Liver (tissue), 8 donors: ENCODE measurements at regions not wholly inside any gene's neighbourhood (a gene's known extent, or its start where the extent isn't known, plus 50 kb on each side); places are given as distances from the start of the nearest gene placed in this dataset.

Experiments
- DNase-seq: peaks from one replicate; pipeline ENCODE4 v3.0.0-alpha.2; 2017; ENCODE audit warnings: low spot score
- H3K27ac ChIP-seq, 2 donors: one replicate each; pipeline ENCODE4 v1.7.0; 2013; ENCODE audit warnings: inconsistent platforms in 2 of 2, low read length in 2 of 2, control low read depth in 1 of 2, low read depth in 1 of 2, mild to moderate bottlenecking in 1 of 2
- H3K27me3 ChIP-seq, 4 donors: one replicate each; pipeline versions ENCODE4 v1.6.1 to v1.7.0; 2013; ENCODE audit warnings: low read length in 3 of 4, inconsistent platforms in 1 of 4, mild to moderate bottlenecking in 1 of 4, moderate library complexity in 1 of 4; ENCODE audit not compliant: control insufficient read depth in 4 of 4, insufficient read depth in 4 of 4
- H3K36me3 ChIP-seq, 4 donors: one replicate each; pipeline versions ENCODE4 v1.6.1 to v1.7.0; 2013; ENCODE audit warnings: low read length in 3 of 4, mild to moderate bottlenecking in 3 of 4, low read depth in 1 of 4, moderate library complexity in 1 of 4; ENCODE audit not compliant: control insufficient read depth in 4 of 4, insufficient read depth in 3 of 4
- H3K4me1 ChIP-seq, 4 donors: one replicate each; pipeline versions ENCODE4 v1.6.1 to v1.7.0; 2013; ENCODE audit warnings: low read length in 3 of 4, mild to moderate bottlenecking in 3 of 4, moderate library complexity in 1 of 4; ENCODE audit not compliant: control insufficient read depth in 4 of 4, insufficient read depth in 4 of 4
- H3K4me3 ChIP-seq, 3 donors: one replicate each; pipeline versions ENCODE4 v1.6.1 to v1.7.0; 2013; ENCODE audit warnings: low read length in 3 of 3, control low read depth in 1 of 3, low read depth in 1 of 3, mild to moderate bottlenecking in 1 of 3
- H3K9ac ChIP-seq, 2 donors: one replicate each; pipeline ENCODE4 v1.7.0; 2013; ENCODE audit warnings: low read length in 2 of 2, mild to moderate bottlenecking in 2 of 2, moderate library complexity in 2 of 2, control low read depth in 1 of 2, low read depth in 1 of 2
- H3K9me3 ChIP-seq, 4 donors: one replicate each; pipeline versions ENCODE4 v1.6.1 to v1.7.0; 2013; ENCODE audit warnings: low read length in 3 of 4; ENCODE audit not compliant: control insufficient read depth in 4 of 4
- ATF3 ChIP-seq: IDR thresholded peaks from 2 replicates; pipeline ENCODE4 v1.6.1; 2016; ENCODE audit warnings: antibody characterized with exemption
- CTCF ChIP-seq: fragments of 150-350 bp; IDR thresholded peaks from 2 replicates; pipeline ENCODE4 v1.5.1; 2017; ENCODE audit warnings: improper control_type of control experiment, low read depth, low read length; ENCODE audit not compliant: missing input control
- EGR1 ChIP-seq, 2 donors: IDR thresholded peaks; 2 replicates each; pipeline ENCODE4 v1.6.1; 2016 to 2018; ENCODE audit warnings: antibody characterized with exemption in 2 of 2, low read depth in 2 of 2
- FOXA1 ChIP-seq: IDR thresholded peaks from 2 replicates; pipeline ENCODE4 v1.6.1; 2016; ENCODE audit warnings: antibody characterized with exemption
- FOXA2 ChIP-seq: IDR thresholded peaks from 2 replicates; pipeline ENCODE4 v1.6.1; 2016; ENCODE audit warnings: antibody characterized with exemption
- GABPA ChIP-seq, 2 donors: IDR thresholded peaks in 1 of 2; conservative IDR thresholded peaks in 1 of 2; 2 replicates each; pipeline ENCODE4 v1.6.1; 2016; ENCODE audit warnings: antibody characterized with exemption in 2 of 2, mild to moderate bottlenecking in 1 of 2, moderate library complexity in 1 of 2
- HNF4A ChIP-seq, 2 donors: conservative IDR thresholded peaks; 2 replicates each; pipeline ENCODE4 v1.6.1; 2016; ENCODE audit warnings: antibody characterized with exemption in 2 of 2, mild to moderate bottlenecking in 2 of 2
- HNF4G ChIP-seq: IDR thresholded peaks from 2 replicates; pipeline ENCODE4 v1.6.1; 2016; ENCODE audit warnings: antibody characterized with exemption
- JUND ChIP-seq, 2 donors: IDR thresholded peaks; 2 replicates each; pipeline ENCODE4 v1.6.1; 2016; ENCODE audit warnings: antibody characterized with exemption in 2 of 2
- MAX ChIP-seq: IDR thresholded peaks from 2 replicates; pipeline ENCODE4 v1.6.1; 2016; ENCODE audit warnings: antibody characterized with exemption
- NR2F2 ChIP-seq: IDR thresholded peaks from 2 replicates; pipeline ENCODE4 v1.6.1; 2016; ENCODE audit warnings: antibody characterized with exemption
- RAD21 ChIP-seq, 2 donors: IDR thresholded peaks; 2 replicates each; pipeline ENCODE4 v1.6.1; 2016; ENCODE audit warnings: antibody characterized with exemption in 2 of 2, mild to moderate bottlenecking in 2 of 2
- REST ChIP-seq: IDR thresholded peaks from 2 replicates; pipeline ENCODE4 v1.6.1; 2016; ENCODE audit warnings: antibody characterized with exemption, mild to moderate bottlenecking
- RXRA ChIP-seq, 2 donors: IDR thresholded peaks; 2 replicates each; pipeline ENCODE4 v1.6.1; 2017 to 2018; ENCODE audit warnings: antibody characterized with exemption in 2 of 2, mild to moderate bottlenecking in 1 of 2
- SP1 ChIP-seq: IDR thresholded peaks from 2 replicates; pipeline ENCODE4 v1.6.1; 2018; ENCODE audit warnings: antibody characterized with exemption, mild to moderate bottlenecking
- TAF1 ChIP-seq: conservative IDR thresholded peaks from 2 replicates; pipeline ENCODE4 v1.6.1; 2016; ENCODE audit warnings: antibody characterized with exemption, mild to moderate bottlenecking
- YY1 ChIP-seq: IDR thresholded peaks from 2 replicates; pipeline ENCODE4 v1.6.1; 2016; ENCODE audit warnings: antibody characterized with exemption, mild to moderate bottlenecking
- ZBTB33 ChIP-seq: IDR thresholded peaks from 2 replicates; pipeline ENCODE4 v1.6.1; 2016; ENCODE audit warnings: antibody characterized with exemption
- WGBS: extraction: QIAGEN DNeasy Blood & Tissue Kit; methylation state at CpG from one replicate; pipeline ENCODE4 v1.1.7; 2013; 5-methylcytosine and 5-hydroxymethylcytosine counted together
- donor health status: healthy.
- donor health status: healthy.
- donor health status: healthy.
- donor health status: healthy.
- donor health status: healthy.

- no peak for TF ChIP-seq FOXA2
These were observed 62.7 kb downstream of the SYF2 start (continued) for GRCh38 chr1:25169610-25170009.

GRCh38 chr1:25169168-25169567, 63.1 kb downstream of the SYF2 start:
- no peak overlapping the region for H3K9ac ChIP-seq
- no peak for TF ChIP-seq HNF4G
- TF ChIP-seq SP1, result no peak
- TF ChIP-seq YY1, result no peak
- TF ChIP-seq GABPA (IDR thresholded peaks at IDR 0.05 in 1 of 2, conservative IDR thresholded peaks at IDR 0.05 in 1 of 2), result no peak
- no peak for TF ChIP-seq NR2F2
- TF ChIP-seq ATF3, result no peak
- TF ChIP-seq REST, result no peak
- TF ChIP-seq TAF1, result no peak
- no peak for TF ChIP-seq RAD21 (IDR thresholded peaks at IDR 0.05)
- no peak for TF ChIP-seq FOXA1
- no peak for TF ChIP-seq JUND (IDR thresholded peaks at IDR 0.05)
- no peak for TF ChIP-seq MAX
- no peak for TF ChIP-seq HNF4A (conservative IDR thresholded peaks at IDR 0.05)
- no peak for TF ChIP-seq RXRA (IDR thresholded peaks at IDR 0.05)
- no peak for TF ChIP-seq EGR1 (IDR thresholded peaks at IDR 0.05; ENCODE audit: low read depth in 2 of 2)
- no peak for TF ChIP-seq ZBTB33
- no peak for TF ChIP-seq CTCF
- no peak for TF ChIP-seq FOXA2
- H3K27me3 ChIP-seq, result no peaks in the 10 kb centered on the region
- DNase-seq, result no peak
- H3K4me3 ChIP-seq, result no peak overlapping the region
- H3K4me1 ChIP-seq, result peaks cover 3 to 24% (median 11%) of the 10 kb centered on the region in 4 donors
- WGBS, result 97% methylated on average over 2 of the region's 2 CpGs
- no peaks in the 10 kb centered on the region for H3K9me3 ChIP-seq
- no peaks in the 10 kb centered on the region for H3K36me3 ChIP-seq
- H3K27ac ChIP-seq, result peak overlapping the region; percentile 73 to 74
